Activated T-helper 17 cell treated with anti-CD3 and anti-CD28 coated beads, Interleukin-2, amount 50 U/mL, for 72 hours (primary cell): ENCODE measurements at regions not wholly inside any gene's neighbourhood (a gene's known extent, or its start where the extent isn't known, plus 50 kb on each side); places are given as distances from the start of the nearest gene placed in this dataset.

Source experiments
- ATAC-seq: fragments of 150-1000 bp; cut with Tn5 transposase; replicated peaks from 2 replicates; pipeline ENCODE4 v1.10.0; 2021; ENCODE audit warnings: mild to moderate bottlenecking, moderate library complexity
- H3K27ac Mint-ChIP-seq: one replicate; pipeline ENCODE4 v1.8.0; 2022; ENCODE audit warnings: mixed read lengths
- H3K27me3 Mint-ChIP-seq: one replicate; pipeline ENCODE4 v1.8.0; 2022; ENCODE audit warnings: mixed read lengths
- H3K36me3 Mint-ChIP-seq: one replicate; pipeline ENCODE4 v1.8.0; 2022; ENCODE audit warnings: low read depth, mild to moderate bottlenecking, mixed read lengths
- H3K4me1 Mint-ChIP-seq: one replicate; pipeline ENCODE4 v1.8.0; 2022; ENCODE audit warnings: mixed read lengths
- H3K4me3 Mint-ChIP-seq: one replicate; pipeline ENCODE4 v1.8.0; 2022; ENCODE audit warnings: mild to moderate bottlenecking, mixed read lengths
- H3K9me3 Mint-ChIP-seq: one replicate; pipeline ENCODE4 v1.8.0; 2022; ENCODE audit warnings: mixed read lengths

DNA sequence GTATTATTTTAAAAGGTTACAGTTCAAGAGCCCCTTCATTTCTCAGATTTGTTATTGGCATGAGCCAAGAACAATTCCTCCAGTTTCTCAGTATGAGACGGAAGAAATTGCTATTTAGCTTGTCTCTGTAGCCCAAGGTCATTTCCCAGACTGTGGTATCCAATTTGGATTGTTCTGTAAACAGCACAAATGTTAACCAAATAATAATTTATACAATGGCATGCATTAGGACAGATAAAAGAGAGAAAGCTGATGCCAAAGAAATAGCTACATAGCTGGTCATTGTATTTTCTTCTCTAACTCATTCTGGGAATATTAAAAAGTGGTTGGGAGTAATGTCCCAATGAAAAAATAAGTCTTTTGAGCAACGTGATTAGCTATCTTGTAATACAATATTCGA lies 134.6 kb upstream of the NPY2R start:
- no peaks in the 10 kb centered on the region for H3K9me3 Mint-ChIP-seq
- no peaks in the 10 kb centered on the region for H3K36me3 Mint-ChIP-seq
- H3K4me3 Mint-ChIP-seq, result no peak overlapping the region
- no peaks in the 10 kb centered on the region for H3K4me1 Mint-ChIP-seq
- no peak for ATAC-seq
- H3K27me3 Mint-ChIP-seq, result peaks cover 3% of the 10 kb centered on the region
- no peak overlapping the region for H3K27ac Mint-ChIP-seq

DNA sequence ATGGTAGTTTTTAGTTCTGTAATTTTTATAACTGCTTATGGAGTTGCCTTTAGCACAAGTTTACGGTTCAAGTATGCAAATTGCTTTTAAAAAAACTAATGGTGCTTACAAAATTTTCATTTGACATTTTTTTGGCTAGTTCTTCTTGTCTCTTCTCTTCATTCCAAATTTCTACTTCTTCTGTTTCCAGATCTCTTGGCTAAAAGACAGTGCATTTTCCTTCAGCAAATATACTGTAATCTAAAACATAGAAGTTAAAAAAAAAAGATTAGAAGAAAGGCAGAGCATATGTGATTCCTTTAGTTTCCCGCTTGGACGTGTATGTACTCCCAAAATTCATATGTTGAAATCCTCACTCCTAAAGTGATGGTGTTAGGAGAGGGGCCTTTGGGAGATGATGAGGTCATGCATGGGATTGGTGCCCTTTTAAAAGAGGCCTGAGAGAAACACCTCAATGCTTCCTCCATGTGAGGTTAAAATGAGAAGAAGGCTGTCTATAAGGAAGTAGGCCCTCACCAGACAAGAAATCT lies 132.1 kb upstream of the NPY2R start:
- H3K9me3 Mint-ChIP-seq, result no peaks in the 10 kb centered on the region
- H3K4me1 Mint-ChIP-seq, result no peaks in the 10 kb centered on the region
- no peak for ATAC-seq
- H3K27me3 Mint-ChIP-seq, result peaks cover 3% of the 10 kb centered on the region
- no peak overlapping the region for H3K4me3 Mint-ChIP-seq
- no peak overlapping the region for H3K27ac Mint-ChIP-seq
- H3K36me3 Mint-ChIP-seq, result no peaks in the 10 kb centered on the region

DNA sequence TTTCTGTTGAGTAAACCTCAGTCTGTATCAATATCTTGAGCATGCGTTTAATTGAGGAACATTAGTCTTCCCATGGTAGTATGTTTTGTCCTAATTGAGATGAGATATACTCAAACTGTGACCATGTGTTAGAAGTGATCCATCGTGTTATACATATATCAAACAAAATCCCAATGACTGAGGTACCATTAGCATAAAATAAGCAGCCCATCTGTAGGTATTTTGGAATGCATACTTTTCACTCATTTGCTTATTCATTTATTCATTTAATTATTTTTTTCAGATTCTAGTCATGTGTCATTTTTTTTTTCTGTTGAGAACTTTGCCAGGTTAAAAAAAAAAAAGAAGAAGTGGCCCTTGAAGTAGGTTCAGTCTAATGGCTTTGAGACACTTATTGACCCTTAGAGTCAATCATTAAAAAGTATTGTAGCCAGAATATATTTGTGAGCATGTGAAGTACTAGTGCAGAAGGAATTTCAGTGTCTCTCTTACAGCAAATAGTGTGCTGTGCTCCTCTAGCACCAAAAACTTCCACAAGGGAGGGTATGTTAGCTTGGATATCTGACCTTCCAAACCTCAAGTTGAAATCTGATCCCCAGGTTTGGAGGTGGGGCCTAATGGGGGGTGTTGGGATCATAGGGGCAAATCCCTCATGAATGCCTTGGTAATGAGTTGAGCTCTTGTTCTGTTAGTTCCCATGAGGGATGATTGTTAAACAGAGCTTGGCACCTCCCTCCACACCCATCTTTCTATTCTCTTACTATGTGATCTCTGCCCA lies 130.8 kb upstream of the NPY2R start:
- Mint-ChIP-seq H3K27me3 (peaks cover 3% of the 10 kb centered on the region), H3K9me3 (no peaks in the 10 kb centered on the region), H3K36me3 (no peaks in the 10 kb centered on the region), H3K27ac (no peak overlapping the region), H3K4me3 (no peak overlapping the region), H3K4me1 (no peaks in the 10 kb centered on the region)
- ATAC-seq, result no peak

DNA sequence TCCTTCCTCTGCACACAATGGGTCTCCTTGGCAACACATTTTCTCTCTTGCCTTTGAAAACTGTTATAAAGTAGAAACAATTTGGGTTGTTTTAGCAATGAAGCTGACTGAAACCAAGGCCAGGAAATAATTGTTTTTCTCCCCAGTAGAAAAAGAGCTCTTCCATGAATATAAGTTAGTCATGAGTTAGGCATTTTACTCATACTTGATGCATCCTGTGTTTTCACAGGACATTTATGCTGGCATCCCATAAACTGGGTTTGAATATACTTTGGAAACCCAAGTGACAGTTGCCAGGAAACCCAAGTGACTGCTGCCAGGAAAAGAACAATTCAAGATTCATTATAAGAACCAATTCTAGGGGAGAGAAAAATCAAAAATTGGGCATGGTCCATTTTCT lies 128.6 kb upstream of the NPY2R start:
- ATAC-seq, result no peak
- Mint-ChIP-seq H3K4me1 (no peaks in the 10 kb centered on the region), H3K9me3 (no peaks in the 10 kb centered on the region), H3K27ac (no peak overlapping the region), H3K27me3 (no peaks in the 10 kb centered on the region), H3K36me3 (no peaks in the 10 kb centered on the region), H3K4me3 (no peak overlapping the region)

DNA sequence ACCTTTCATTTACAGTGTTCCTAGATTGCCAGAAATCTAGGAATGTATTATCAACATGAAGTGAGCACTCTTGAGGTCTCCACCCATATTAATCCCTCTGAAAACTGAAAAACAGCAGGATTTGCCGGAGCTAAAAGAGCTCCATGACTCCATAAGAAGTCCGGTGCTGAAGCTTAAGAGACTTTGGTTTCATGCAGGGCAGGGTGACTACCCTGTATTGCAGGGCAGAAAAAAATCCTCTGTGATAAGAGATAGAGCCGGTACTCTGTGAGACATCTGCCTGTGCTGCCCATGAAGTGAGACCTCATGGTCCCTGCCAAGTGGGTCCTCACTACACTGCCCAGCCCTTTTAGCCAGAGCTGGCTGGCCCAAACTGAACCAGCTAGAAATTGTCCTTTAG lies 127.2 kb upstream of the NPY2R start:
- H3K36me3 Mint-ChIP-seq, result no peaks in the 10 kb centered on the region
- H3K4me1 Mint-ChIP-seq, result no peaks in the 10 kb centered on the region
- H3K27me3 Mint-ChIP-seq, result no peaks in the 10 kb centered on the region
- no peak for ATAC-seq
- H3K4me3 Mint-ChIP-seq, result no peak overlapping the region
- H3K9me3 Mint-ChIP-seq, result no peaks in the 10 kb centered on the region
- no peak overlapping the region for H3K27ac Mint-ChIP-seq

DNA sequence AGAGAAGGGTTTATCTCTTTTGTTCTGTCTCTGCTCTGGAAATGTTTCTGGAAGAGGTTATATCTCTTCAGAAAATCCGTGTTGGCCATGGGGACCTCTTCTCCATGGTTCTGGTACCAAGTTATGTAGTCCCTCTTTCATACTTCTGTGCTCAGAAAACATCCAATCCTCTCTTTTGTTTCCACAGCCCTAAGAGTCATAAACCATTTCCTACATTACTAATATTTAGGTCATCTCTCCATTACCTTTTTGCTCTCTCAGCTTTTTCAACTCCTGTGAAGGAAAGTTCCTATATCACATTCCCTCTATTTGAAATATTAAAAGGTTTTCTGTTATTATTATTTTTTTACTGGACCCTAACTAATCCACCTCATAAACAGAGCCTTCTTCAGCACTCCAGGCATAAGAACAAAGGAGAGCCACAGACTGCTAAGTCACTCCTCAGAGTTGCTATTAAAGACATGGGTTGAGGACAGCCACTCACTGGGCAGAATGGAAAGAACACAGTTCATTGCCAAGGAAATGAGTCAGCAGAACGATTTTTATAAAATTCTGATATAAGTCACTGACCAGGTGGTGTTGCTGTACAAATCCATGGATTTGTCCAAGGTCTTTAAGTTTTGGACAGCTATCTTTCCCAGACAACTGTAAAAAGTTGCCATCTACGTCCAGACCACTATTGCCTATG lies 122.4 kb upstream of the NPY2R start:
- H3K27ac Mint-ChIP-seq, result no peak overlapping the region
- H3K4me1 Mint-ChIP-seq, result no peaks in the 10 kb centered on the region
- H3K4me3 Mint-ChIP-seq, result no peak overlapping the region
- H3K9me3 Mint-ChIP-seq, result no peaks in the 10 kb centered on the region
- no peaks in the 10 kb centered on the region for H3K36me3 Mint-ChIP-seq
- H3K27me3 Mint-ChIP-seq, result peaks cover 5% of the 10 kb centered on the region
- ATAC-seq, result no peak

DNA sequence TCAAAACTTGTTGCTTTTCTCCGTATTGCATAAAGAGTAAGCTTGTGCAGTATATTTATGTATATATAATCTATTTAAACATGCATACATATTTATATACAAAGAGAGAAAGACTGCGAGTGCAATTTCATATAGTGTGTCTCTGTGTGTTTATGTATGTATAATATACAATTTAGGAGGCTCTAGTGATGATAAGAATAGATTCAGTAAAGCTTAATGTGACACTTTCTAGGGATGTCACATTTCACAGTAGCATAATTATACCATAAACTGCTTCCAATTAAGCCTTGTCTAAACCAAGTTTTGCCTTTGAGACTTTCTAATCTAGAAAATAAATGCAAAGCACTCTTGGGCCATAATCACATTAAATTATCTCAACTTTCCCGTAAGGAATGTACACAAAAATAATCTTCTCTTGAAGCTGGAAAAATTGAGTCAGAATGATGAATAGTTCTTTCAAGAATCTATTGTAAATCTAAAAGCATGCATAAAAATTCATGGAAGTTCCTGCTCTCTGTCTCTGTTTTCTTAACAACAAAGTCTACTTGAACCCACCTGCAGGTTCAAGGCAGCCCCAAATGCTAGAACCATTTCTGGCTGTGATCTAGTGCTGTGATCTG lies 114.1 kb upstream of the NPY2R start:
- no peaks in the 10 kb centered on the region for H3K4me1 Mint-ChIP-seq
- H3K4me3 Mint-ChIP-seq, result no peak overlapping the region
- no peaks in the 10 kb centered on the region for H3K36me3 Mint-ChIP-seq
- H3K9me3 Mint-ChIP-seq, result no peaks in the 10 kb centered on the region
- ATAC-seq, result no peak
- no peak overlapping the region for H3K27ac Mint-ChIP-seq
- H3K27me3 Mint-ChIP-seq, result peaks cover 8% of the 10 kb centered on the region

DNA sequence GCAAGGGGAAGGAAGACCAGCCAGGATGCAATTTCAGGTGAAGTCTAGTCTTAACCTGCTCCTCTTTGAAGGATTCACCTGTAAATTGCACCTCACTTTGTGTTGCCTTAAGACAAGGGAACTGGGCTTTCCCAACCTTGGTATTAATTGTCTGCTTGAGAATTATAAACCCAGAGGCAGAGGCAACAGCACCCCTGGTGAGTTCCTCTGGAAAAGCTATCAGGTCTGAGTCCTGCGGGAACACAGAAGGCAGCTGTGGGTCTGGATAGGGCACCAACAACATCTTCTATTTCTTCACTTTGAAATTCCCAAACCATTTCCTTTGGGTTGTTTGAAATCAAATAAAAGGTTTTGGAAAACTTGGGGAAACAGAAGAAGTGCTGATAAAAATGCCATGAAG lies 109.2 kb upstream of the NPY2R start:
- H3K4me1 Mint-ChIP-seq, result no peaks in the 10 kb centered on the region

DNA sequence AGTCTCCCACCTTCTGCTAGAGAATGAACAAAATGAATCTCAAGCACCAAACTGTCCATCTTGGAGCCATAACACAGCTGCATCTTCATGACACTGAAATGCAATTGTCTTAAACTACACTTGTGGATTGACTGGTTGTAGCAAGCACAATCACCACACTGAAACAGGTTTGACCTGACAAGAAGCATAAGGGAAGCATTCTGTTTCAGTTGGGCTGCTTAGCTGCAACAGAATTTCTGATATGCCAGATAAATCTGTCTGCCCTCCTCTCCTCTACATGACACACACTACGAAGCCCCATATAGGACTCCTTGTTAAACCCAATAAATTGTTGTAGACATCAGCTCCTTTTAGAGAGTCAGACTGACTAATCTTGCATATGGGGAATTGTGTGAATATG lies 101.8 kb upstream of the NPY2R start:
- Mint-ChIP-seq H3K9me3 (no peaks in the 10 kb centered on the region), H3K27me3 (peaks cover 11% of the 10 kb centered on the region), H3K36me3 (no peaks in the 10 kb centered on the region), H3K4me1 (no peaks in the 10 kb centered on the region), H3K27ac (no peak overlapping the region), H3K4me3 (no peak overlapping the region)
- no peak for ATAC-seq

More for the DNA sequence above, 109.2 kb upstream of the NPY2R start:
- Mint-ChIP-seq H3K27me3 (no peaks in the 10 kb centered on the region), H3K9me3 (no peaks in the 10 kb centered on the region), H3K4me3 (no peak overlapping the region), H3K27ac (no peak overlapping the region), H3K36me3 (no peaks in the 10 kb centered on the region)
- ATAC-seq, result no peak

DNA sequence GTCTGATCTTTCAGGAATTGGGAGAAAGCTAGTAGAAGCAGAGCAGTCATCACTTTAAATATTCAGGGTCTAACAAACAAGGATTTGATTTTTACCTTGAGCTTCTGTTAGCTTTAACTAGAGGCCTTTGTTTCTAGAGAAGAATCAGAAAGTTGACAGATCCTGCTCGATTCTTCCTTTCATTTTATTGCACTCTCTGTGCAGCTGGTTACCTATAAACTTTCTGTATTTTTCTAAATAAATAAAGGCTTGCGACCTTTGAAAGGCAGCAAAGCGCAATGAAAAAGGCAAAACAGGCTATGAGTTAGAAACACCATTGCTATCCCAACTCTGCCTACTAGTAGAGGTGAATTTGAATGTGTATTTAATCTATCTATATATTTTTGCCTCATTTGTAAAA lies 101.4 kb upstream of the NPY2R start:
- Mint-ChIP-seq H3K27ac (no peak overlapping the region), H3K4me3 (no peak overlapping the region), H3K4me1 (no peaks in the 10 kb centered on the region), H3K9me3 (no peaks in the 10 kb centered on the region), H3K36me3 (no peaks in the 10 kb centered on the region), H3K27me3 (peaks cover 11% of the 10 kb centered on the region)
- ATAC-seq, result no peak

DNA sequence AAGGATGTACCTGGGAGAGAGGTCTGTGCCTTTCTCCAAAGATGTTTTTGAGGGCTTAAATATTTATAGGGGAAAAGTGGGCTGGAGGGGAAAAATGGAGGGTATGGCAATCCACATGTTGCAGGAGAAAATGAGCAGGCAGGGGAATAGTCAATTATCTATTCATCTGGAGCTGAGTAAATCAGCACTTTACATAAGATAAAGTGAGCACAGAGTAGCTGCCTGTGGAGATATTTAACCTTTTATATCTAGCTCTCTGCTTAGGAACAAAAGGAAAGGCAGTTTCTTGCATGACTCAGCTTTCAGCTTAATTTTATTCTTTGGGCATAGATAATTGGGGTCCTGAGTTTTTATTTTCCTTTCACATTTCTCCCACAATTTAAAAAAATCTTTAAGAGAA lies 93.6 kb upstream of the NPY2R start:
- Mint-ChIP-seq H3K9me3 (peaks cover 6% of the 10 kb centered on the region), H3K4me1 (no peaks in the 10 kb centered on the region), H3K27me3 (peaks cover 14% of the 10 kb centered on the region), H3K36me3 (no peaks in the 10 kb centered on the region), H3K27ac (no peak overlapping the region), H3K4me3 (no peak overlapping the region)
- no peak for ATAC-seq

DNA sequence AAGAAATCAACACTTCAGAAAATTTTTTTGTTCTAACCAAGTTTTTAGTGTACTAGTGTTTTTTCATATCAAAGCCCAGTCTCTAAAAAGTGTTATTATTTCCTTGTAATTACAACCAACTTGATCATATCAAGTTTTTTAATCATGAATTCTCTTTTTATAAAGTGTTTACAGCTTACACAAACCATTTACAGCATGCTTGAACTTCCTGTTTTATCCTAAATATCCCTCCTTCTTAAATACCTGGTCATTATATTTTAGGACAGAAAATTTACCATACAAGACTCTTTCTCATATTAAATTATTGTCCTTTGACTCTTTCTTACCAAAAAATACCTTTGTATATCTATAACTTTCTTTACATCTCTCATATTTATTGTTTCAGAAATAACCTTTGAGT lies 89.4 kb upstream of the NPY2R start:
- Mint-ChIP-seq H3K9me3 (no peaks in the 10 kb centered on the region), H3K4me1 (no peaks in the 10 kb centered on the region), H3K36me3 (no peaks in the 10 kb centered on the region), H3K27me3 (peaks cover 5% of the 10 kb centered on the region), H3K27ac (no peak overlapping the region), H3K4me3 (no peak overlapping the region)
- no peak for ATAC-seq

DNA sequence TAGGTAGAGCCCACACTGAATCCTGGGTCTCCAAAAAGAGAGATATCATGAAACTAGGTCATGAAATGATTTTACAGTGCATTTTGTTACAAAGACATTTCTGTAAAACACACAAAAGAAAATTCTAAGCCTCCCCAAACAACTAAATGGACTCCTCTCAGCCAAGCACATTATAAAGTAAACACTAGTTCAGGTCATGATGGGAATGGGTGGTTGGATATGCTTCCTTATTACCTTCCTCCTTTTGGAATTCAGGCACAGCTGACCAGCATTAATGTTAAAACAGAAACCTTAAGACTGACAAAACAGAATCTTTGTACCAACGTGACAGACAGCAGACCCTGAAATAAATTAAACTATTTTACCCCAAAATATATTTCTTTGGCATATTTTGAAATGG lies 87.9 kb upstream of the NPY2R start:
- no peaks in the 10 kb centered on the region for H3K4me1 Mint-ChIP-seq
- H3K27me3 Mint-ChIP-seq, result peaks cover 5% of the 10 kb centered on the region
- no peak overlapping the region for H3K4me3 Mint-ChIP-seq
- no peak overlapping the region for H3K27ac Mint-ChIP-seq
- no peaks in the 10 kb centered on the region for H3K36me3 Mint-ChIP-seq
- ATAC-seq, result no peak
- no peaks in the 10 kb centered on the region for H3K9me3 Mint-ChIP-seq

DNA sequence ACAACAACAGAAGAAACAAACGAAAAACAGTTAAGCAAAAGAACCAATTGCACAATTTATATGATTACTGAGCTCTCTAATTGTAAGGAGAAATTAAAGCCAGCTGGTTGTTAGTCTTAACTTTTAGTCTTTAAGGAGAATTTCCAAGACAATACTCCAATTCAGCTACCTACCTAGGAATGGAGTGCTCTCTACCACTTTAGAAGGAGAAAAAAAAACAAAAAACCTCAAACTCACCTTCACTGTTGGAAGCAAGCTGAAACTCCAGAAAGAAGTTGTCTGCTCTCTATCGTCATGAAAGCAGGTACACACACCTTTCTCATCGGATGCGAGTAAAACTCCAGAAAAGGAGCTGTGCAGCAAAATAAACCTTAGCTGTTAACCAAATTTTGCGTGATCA lies 86.1 kb upstream of the NPY2R start:
- H3K36me3 Mint-ChIP-seq, result no peaks in the 10 kb centered on the region
- no peaks in the 10 kb centered on the region for H3K9me3 Mint-ChIP-seq
- no peak for ATAC-seq
- no peak overlapping the region for H3K4me3 Mint-ChIP-seq
- H3K27ac Mint-ChIP-seq, result no peak overlapping the region
- H3K27me3 Mint-ChIP-seq, result peaks cover 7% of the 10 kb centered on the region
- H3K4me1 Mint-ChIP-seq, result no peaks in the 10 kb centered on the region

DNA sequence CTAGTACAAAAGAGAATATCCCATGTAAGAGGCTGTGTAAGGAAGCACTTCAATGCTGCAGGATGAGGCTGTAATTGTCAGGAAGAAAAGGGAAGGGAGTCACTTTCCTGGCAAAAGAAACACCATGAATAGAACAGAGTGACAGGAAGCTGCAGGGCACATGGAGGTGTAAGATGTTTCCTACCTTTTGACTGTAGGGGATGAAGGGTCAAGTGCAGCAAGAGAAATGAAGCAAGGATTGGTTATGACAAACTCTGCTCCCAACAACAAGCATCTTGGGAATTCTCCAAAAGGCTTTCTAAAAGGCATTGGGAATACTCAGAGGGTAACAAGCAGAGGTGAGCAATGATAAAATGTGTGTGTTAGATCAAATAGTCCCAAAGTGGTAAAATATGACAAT lies 74.3 kb upstream of the NPY2R start:
- no peaks in the 10 kb centered on the region for H3K9me3 Mint-ChIP-seq
- H3K27me3 Mint-ChIP-seq, result no peaks in the 10 kb centered on the region
- no peak for ATAC-seq
- no peaks in the 10 kb centered on the region for H3K4me1 Mint-ChIP-seq
- H3K36me3 Mint-ChIP-seq, result no peaks in the 10 kb centered on the region
- H3K4me3 Mint-ChIP-seq, result no peak overlapping the region
- H3K27ac Mint-ChIP-seq, result no peak overlapping the region
